ENCODE measurements at regions not wholly inside any gene's neighbourhood (a gene's known extent, or its start where the extent isn't known, plus 50 kb on each side); places are given as distances from the start of the nearest gene placed in this dataset.

DNA sequence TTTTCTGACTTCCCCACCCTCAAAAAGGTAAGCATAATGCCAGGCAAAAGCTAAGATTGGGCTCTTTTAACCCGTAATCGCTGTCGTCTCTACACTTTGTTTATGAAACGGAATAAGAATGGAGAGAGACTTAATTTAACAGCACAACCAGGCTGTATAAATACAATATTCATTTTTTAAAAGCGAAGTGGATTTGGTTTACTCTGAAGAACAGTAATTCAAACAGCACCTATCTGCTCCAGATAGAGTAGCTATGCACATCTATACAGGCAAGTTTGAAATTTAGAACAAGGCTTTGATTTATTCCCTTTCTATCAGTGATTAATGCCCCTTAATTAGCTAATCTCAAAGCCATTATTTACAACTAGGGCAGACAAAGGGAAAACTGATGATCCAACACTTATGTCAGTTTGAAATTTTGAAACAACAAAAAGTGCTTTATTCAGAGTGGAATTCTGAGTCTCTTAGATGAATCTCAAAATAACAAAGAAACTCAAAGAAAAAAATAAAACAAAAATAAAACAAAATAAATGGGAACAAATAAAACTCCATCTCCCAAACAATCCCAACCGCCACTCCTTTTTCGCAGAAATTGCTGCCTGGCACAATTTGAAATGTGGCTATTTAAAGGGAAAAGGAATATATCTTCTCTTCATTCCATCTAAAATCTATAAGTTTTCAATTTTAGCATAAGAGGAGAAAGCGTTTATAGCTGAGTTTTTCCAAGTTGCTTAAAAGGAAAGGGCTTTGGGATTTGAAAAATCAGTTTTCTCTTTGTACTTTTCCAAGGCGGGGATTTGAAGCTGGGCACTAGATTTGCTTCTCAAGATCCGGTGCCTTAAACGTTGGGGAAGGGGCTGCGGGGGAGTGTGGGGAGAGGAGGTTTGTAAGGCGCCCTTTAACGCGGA, 298.6 kb downstream of the PARP8 start (continued):
- no peak for TF ChIP-seq ZNF701 (tag by site-specific recombination; IDR thresholded peaks at IDR 0.05)

DNA sequence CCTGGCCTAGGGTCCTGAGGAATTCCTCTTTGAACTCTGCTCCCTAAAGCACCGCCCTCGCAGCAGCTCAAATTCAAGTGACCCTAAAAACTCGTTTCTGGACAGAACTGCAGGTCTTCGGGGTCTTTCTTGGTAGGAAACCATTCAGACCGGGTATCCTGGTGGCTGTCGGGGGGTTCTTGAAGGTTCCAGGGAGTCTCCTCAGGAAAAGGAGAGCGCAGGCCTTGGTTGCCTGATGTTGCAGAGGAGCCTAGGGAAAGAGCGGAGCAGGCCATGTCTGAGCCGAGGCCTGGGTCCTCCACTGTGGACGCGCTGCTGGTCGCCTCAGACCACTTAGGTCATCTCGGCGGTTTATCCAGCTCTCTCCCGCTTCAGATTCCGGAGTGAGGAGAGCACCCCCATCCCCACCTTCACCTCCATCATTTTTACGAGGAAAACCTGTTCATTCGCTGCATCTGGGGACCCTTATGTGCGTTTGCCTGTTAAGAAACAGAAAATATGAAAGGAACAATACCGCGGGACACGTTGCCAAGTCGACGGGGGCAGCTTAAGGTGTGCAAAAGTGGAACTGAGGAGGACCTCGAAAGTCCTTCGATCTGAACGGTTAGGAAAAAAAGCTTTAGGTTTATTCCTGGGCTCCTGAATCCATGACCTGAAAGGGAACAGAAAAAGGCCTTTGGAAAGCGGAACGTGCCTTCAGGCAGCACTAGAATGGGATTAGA, 299.4 kb downstream of the PARP8 start:
- TF ChIP-seq SALL2 (tag by site-specific recombination; IDR thresholded peaks at IDR 0.05; ENCODE audit: borderline replicate concordance) (no peak), ZNF623 (tag by site-specific recombination; IDR thresholded peaks at IDR 0.05) (no peak), ZNF223 (tag by site-specific recombination; IDR thresholded peaks at IDR 0.05) (no peak), ZBTB1 (tag by site-specific recombination; IDR thresholded peaks at IDR 0.05) (no peak)
- TF ChIP-seq, protein P1, sequence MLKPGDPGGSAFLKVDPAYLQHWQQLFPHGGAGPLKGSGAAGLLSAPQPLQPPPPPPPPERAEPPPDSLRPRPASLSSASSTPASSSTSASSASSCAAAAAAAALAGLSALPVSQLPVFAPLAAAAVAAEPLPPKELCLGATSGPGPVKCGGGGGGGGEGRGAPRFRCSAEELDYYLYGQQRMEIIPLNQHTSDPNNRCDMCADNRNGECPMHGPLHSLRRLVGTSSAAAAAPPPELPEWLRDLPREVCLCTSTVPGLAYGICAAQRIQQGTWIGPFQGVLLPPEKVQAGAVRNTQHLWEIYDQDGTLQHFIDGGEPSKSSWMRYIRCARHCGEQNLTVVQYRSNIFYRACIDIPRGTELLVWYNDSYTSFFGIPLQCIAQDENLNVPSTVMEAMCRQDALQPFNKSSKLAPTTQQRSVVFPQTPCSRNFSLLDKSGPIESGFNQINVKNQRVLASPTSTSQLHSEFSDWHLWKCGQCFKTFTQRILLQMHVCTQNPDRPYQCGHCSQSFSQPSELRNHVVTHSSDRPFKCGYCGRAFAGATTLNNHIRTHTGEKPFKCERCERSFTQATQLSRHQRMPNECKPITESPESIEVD (tag by site-specific recombination; IDR thresholded peaks at IDR 0.05): no peak
- no peak overlapping the region for H3K4me3 ChIP-seq (ENCODE audit: low read depth, low read length)
- H3K36me3 ChIP-seq (ENCODE audit: control insufficient read depth in 2 of 2, insufficient read depth in 1 of 2, low read length in 2 of 2): no peaks in the 10 kb centered on the region
- H3K9me3 ChIP-seq (ENCODE audit: control insufficient read depth, insufficient read depth, low read depth, low read length): no peaks in the 10 kb centered on the region
- POLR2A ChIA-PET: no interaction called here
- no peak overlapping the region for H3K27ac ChIP-seq (ENCODE audit: extremely low read depth, low read depth, low read length)
- no peaks in the 10 kb centered on the region for H3K4me1 ChIP-seq (ENCODE audit: control insufficient read depth, insufficient read depth, low read length)
- CTCF ChIA-PET: interaction anchor here (0.7 to 1.2 kb wide), 4 partner anchors 19 to 526 kb away, joined by 4 to 5 read pairs (median 4); no protein-coding TSS in a partner anchor

DNA sequence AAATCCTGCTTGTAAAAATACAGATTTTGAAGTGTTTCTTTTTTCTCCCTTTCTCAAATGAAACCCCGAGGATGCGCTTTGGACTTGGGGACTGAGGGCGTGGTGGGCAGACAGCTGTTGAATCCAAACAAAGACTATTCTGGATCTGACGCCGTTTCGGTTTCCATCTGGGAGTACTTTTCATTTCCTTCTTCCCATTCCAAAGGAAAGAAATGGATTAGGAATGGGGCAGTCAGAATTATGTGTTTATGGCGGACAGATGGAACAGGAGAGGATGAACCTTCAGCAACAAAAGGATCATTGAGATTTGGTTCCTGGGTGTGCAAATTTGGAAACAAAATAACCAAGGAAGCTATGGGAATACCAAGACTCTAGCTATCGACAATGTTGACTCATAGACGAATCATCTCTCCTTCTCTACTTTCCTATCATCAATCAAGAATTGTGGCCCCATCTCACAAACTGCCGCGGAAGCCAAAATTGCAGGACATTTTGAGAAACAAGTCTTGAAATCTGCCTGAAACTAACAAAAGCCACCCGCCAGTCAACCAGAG, 300.6 kb downstream of the PARP8 start:
- H3K27ac ChIP-seq (ENCODE audit: extremely low read depth, low read depth, low read length): no peak overlapping the region
- POLR2A ChIA-PET: interaction anchor here (0.8 kb wide), 1 partner anchor 416 kb away, joined by 3 read pairs; the partner anchor contains the start of gene ISL1
- CTCF ChIA-PET: interaction anchor here (0.6 to 1.4 kb wide), 4 partner anchors 381 to 1040 kb away, joined by 3 to 4 read pairs (median 3); no protein-coding TSS in a partner anchor
- TF ChIP-seq RBAK (tag by site-specific recombination; IDR thresholded peaks at IDR 0.05) (no peak), ZNF37A (tag by site-specific recombination; IDR thresholded peaks at IDR 0.05) (no peak)
- TF ChIP-seq, protein P2, sequence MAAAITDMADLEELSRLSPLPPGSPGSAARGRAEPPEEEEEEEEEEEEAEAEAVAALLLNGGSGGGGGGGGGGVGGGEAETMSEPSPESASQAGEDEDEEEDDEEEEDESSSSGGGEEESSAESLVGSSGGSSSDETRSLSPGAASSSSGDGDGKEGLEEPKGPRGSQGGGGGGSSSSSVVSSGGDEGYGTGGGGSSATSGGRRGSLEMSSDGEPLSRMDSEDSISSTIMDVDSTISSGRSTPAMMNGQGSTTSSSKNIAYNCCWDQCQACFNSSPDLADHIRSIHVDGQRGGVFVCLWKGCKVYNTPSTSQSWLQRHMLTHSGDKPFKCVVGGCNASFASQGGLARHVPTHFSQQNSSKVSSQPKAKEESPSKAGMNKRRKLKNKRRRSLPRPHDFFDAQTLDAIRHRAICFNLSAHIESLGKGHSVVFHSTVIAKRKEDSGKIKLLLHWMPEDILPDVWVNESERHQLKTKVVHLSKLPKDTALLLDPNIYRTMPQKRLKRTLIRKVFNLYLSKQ (tag by site-specific recombination; IDR thresholded peaks at IDR 0.05; ENCODE audit: borderline replicate concordance): no peak
- no peaks in the 10 kb centered on the region for H3K36me3 ChIP-seq (ENCODE audit: control insufficient read depth in 2 of 2, insufficient read depth in 1 of 2, low read length in 2 of 2)
- no peaks in the 10 kb centered on the region for H3K9me3 ChIP-seq (ENCODE audit: control insufficient read depth, insufficient read depth, low read depth, low read length)
- H3K4me3 ChIP-seq (ENCODE audit: low read depth, low read length): peak overlapping the region; percentile 30
- no peaks in the 10 kb centered on the region for H3K4me1 ChIP-seq (ENCODE audit: control insufficient read depth, insufficient read depth, low read length)

DNA sequence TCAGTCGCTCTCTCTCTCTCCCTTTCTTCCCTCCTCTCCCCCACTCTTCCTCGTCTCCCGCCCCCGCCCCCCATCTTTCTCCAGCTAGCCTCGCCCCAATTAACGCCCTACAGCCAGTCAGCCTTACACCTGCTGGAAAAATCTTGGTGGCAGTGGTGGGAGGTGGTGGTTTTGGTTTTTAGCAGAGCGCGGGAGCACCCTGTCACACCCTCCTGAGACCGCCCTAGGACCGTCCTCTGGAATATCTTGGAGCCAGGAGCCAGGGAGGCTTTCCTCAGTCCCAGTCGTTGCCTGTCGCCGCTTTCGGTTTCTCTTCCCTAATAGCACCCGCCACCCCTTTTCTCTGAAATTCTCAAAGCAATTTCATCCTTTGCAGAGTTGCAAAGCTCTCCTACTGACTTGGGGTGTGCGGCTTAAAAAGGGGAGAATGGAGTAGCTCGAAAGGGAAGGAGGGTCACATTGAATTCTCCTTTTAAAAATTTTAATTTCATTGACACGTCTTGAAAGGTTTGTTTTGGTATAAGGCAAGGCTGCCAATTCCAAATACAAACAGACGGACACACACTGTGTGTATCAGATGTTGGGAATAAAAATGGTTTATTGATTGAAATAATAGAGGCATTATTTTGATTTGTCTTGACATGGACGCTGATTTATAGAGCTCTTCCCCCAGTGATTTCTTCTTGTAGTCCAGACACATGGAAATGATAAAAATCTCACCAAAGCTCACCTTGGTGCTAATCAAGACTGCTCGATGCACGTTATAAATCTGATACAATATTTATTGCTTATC, 301.3 kb downstream of the PARP8 start:
- Histone ChIP-seq H3K4me1 (ENCODE audit: control insufficient read depth, insufficient read depth, low read length) (no peaks in the 10 kb centered on the region), H3K4me3 (ENCODE audit: low read depth, low read length) (peak overlapping the region; percentile 30), H3K36me3 (ENCODE audit: control insufficient read depth in 2 of 2, insufficient read depth in 1 of 2, low read length in 2 of 2) (no peaks in the 10 kb centered on the region), H3K27ac (ENCODE audit: extremely low read depth, low read depth, low read length) (no peak overlapping the region), H3K9me3 (ENCODE audit: control insufficient read depth, insufficient read depth, low read depth, low read length) (no peaks in the 10 kb centered on the region)
- ChIA-PET POLR2A (interaction anchor here (0.8 kb wide), 1 partner anchor 415 kb away, joined by 3 read pairs; the partner anchor contains the start of gene ISL1), CTCF (interaction anchor here (0.6 to 1.4 kb wide), 3 partner anchors 380 to 960 kb away, joined by 3 to 4 read pairs (median 3); no protein-coding TSS in a partner anchor)
- TF ChIP-seq ZSCAN30 (tag by site-specific recombination; IDR thresholded peaks at IDR 0.05) (no peak), KLF8 (tag by site-specific recombination; IDR thresholded peaks at IDR 0.05) (no peak), ZNF366 (tag by site-specific recombination; conservative IDR thresholded peaks at IDR 0.05) (no peak), KLF7 (tag by site-specific recombination; IDR thresholded peaks at IDR 0.05; ENCODE audit: borderline replicate concordance) (no peak), ZNF132 (tag by site-specific recombination; IDR thresholded peaks at IDR 0.05; ENCODE audit: borderline replicate concordance) (no peak), ZNF768 (tag by site-specific recombination; IDR thresholded peaks at IDR 0.05) (no peak), RBAK (tag by site-specific recombination; IDR thresholded peaks at IDR 0.05) (no peak), ZNF707 (tag by site-specific recombination; IDR thresholded peaks at IDR 0.05) (no peak)
- TF ChIP-seq, protein P3, sequence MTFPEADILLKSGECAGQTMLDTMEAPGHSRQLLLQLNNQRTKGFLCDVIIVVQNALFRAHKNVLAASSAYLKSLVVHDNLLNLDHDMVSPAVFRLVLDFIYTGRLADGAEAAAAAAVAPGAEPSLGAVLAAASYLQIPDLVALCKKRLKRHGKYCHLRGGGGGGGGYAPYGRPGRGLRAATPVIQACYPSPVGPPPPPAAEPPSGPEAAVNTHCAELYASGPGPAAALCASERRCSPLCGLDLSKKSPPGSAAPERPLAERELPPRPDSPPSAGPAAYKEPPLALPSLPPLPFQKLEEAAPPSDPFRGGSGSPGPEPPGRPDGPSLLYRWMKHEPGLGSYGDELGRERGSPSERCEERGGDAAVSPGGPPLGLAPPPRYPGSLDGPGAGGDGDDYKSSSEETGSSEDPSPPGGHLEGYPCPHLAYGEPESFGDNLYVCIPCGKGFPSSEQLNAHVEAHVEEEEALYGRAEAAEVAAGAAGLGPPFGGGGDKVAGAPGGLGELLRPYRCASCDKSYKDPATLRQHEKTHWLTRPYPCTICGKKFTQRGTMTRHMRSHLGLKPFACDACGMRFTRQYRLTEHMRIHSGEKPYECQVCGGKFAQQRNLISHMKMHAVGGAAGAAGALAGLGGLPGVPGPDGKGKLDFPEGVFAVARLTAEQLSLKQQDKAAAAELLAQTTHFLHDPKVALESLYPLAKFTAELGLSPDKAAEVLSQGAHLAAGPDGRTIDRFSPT (tag by site-specific recombination; IDR thresholded peaks at IDR 0.05): no peak
- TF ChIP-seq, protein P4, sequence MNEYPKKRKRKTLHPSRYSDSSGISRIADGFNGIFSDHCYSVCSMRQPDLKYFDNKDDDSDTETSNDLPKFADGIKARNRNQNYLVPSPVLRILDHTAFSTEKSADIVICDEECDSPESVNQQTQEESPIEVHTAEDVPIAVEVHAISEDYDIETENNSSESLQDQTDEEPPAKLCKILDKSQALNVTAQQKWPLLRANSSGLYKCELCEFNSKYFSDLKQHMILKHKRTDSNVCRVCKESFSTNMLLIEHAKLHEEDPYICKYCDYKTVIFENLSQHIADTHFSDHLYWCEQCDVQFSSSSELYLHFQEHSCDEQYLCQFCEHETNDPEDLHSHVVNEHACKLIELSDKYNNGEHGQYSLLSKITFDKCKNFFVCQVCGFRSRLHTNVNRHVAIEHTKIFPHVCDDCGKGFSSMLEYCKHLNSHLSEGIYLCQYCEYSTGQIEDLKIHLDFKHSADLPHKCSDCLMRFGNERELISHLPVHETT (tag by site-specific recombination; IDR thresholded peaks at IDR 0.05): no peak
